ENCODE measurements at regions not wholly inside any gene's neighbourhood (a gene's known extent, or its start where the extent isn't known, plus 50 kb on each side); places are given as distances from the start of the nearest gene placed in this dataset.

- H3K27me3 ChIP-seq = no peaks in the 10 kb centered on the region
- no peaks in the 10 kb centered on the region for H3K36me3 ChIP-seq (ENCODE audit: low read depth, missing control alignments)
- intact Hi-C loops (cut with DNase I; ENCODE audit: low total_unique reads) = no loop called here
- H3K4me1 ChIP-seq = no peaks in the 10 kb centered on the region
- DNase-seq = no peak
- WGBS, 2 donors = 90 to 94% methylated on average over 2 of the region's 2 CpGs
- no peak overlapping the region for H3K4me3 ChIP-seq
- no peaks in the 10 kb centered on the region for H3K9me3 ChIP-seq
- TF ChIP-seq CTCF (IDR thresholded peaks at IDR 0.05) = no peak
- TF ChIP-seq POLR2A (IDR thresholded peaks at IDR 0.05) = no peak
- H3K27ac ChIP-seq = no peak overlapping the region
These were observed 351.0 kb downstream of the SS18 start for GRCh38 chr18:25739376-25739775.

GRCh38 chr18:25737710-25738311 lies 352.6 kb downstream of the SS18 start:
- intact Hi-C loops (cut with DNase I; ENCODE audit: low total_unique reads) = no loop called here
- no peak for TF ChIP-seq POLR2A (IDR thresholded peaks at IDR 0.05)
- no peak for TF ChIP-seq CTCF (IDR thresholded peaks at IDR 0.05)
- no peak for DNase-seq

GRCh38 chr18:25736516-25736915 lies 353.9 kb downstream of the SS18 start:
- H3K9me3 ChIP-seq = no peaks in the 10 kb centered on the region
- no peaks in the 10 kb centered on the region for H3K4me1 ChIP-seq
- intact Hi-C loops (cut with DNase I; ENCODE audit: low total_unique reads) = no loop called here
- 87 to 92% methylated on average over 5 of the region's 5 CpGs for WGBS, 2 donors
- no peak overlapping the region for H3K4me3 ChIP-seq
- no peaks in the 10 kb centered on the region for H3K27me3 ChIP-seq
- no peak overlapping the region for H3K27ac ChIP-seq
- no peaks in the 10 kb centered on the region for H3K36me3 ChIP-seq (ENCODE audit: low read depth, missing control alignments)
- DNase-seq = no peak
- TF ChIP-seq POLR2A (IDR thresholded peaks at IDR 0.05) (no peak), CTCF (IDR thresholded peaks at IDR 0.05) (no peak)

More at GRCh38 chr18:25737710-25738311, 352.6 kb downstream of the SS18 start:
- H3K4me1 ChIP-seq = no peaks in the 10 kb centered on the region
- no peaks in the 10 kb centered on the region for H3K36me3 ChIP-seq (ENCODE audit: low read depth, missing control alignments)
- 89 to 93% methylated on average over 5 to 7 of the region's 7 CpGs for WGBS, 2 donors
- no peak overlapping the region for H3K27ac ChIP-seq
- H3K4me3 ChIP-seq = no peak overlapping the region
- no peaks in the 10 kb centered on the region for H3K27me3 ChIP-seq
- no peaks in the 10 kb centered on the region for H3K9me3 ChIP-seq

GRCh38 chr18:25735459-25735858 lies 355.0 kb downstream of the SS18 start:
- Histone ChIP-seq H3K4me1 (no peaks in the 10 kb centered on the region), H3K4me3 (no peak overlapping the region), H3K27ac (no peak overlapping the region), H3K36me3 (ENCODE audit: low read depth, missing control alignments) (no peaks in the 10 kb centered on the region), H3K9me3 (no peaks in the 10 kb centered on the region), H3K27me3 (no peaks in the 10 kb centered on the region)
- 83 to 84% methylated on average over 8 of the region's 8 CpGs for WGBS, 2 donors
- no peak for DNase-seq
- TF ChIP-seq CTCF (IDR thresholded peaks at IDR 0.05) (no peak), POLR2A (IDR thresholded peaks at IDR 0.05) (no peak)
- intact Hi-C loops (cut with DNase I; ENCODE audit: low total_unique reads) = no loop called here

- no peak for DNase-seq
- Histone ChIP-seq H3K27me3 (no peaks in the 10 kb centered on the region), H3K4me1 (no peaks in the 10 kb centered on the region), H3K36me3 (ENCODE audit: low read depth, missing control alignments) (no peaks in the 10 kb centered on the region), H3K9me3 (no peaks in the 10 kb centered on the region), H3K4me3 (no peak overlapping the region), H3K27ac (no peak overlapping the region)
- intact Hi-C loops (cut with DNase I; ENCODE audit: low total_unique reads) = no loop called here
- 76 to 86% methylated on average over 2 of the region's 2 CpGs for WGBS, 2 donors
- TF ChIP-seq CTCF (IDR thresholded peaks at IDR 0.05) (no peak), POLR2A (IDR thresholded peaks at IDR 0.05) (no peak)
These were observed 356.1 kb downstream of the SS18 start for GRCh38 chr18:25734336-25734735.
